Left ventricle myocardium inferior (tissue), 1 donor: ENCODE measurements at regions not wholly inside any gene's neighbourhood (a gene's known extent, or its start where the extent isn't known, plus 50 kb on each side); places are given as distances from the start of the nearest gene placed in this dataset.

Experiments
- DNase-seq: peaks from one replicate; pipeline ENCODE4 v3.0.0-alpha.2; 2020
- H3K27ac ChIP-seq: fragments of 200-600 bp; replicated peaks from 2 replicates; pipeline ENCODE4 v1.8.0; 2021
- H3K27me3 ChIP-seq: fragments of 200-600 bp; 2 replicates; pipeline ENCODE4 v1.8.0; 2021; ENCODE audit warnings: low read depth
- H3K36me3 ChIP-seq: fragments of 200-600 bp; 2 replicates; pipeline ENCODE4 v1.8.0; 2021
- H3K4me1 ChIP-seq: fragments of 200-600 bp; 2 replicates; pipeline ENCODE4 v1.8.0; 2021
- H3K4me3 ChIP-seq: fragments of 200-600 bp; 2 replicates; pipeline ENCODE4 v1.8.0; 2021; ENCODE audit warnings: mild to moderate bottlenecking, moderate library complexity
- H3K9me3 ChIP-seq: fragments of 200-600 bp; replicated peaks from 2 replicates; pipeline ENCODE4 v1.8.0; 2021
- intact Hi-C: fragments of 100-400 bp; cut with micrococcal nuclease; formaldehyde crosslinking; loops from one replicate; pipeline ENCODE4 v1.11.0; 2022
- TF ChIP-seq, protein P1 (sequence below): fragments of 200-600 bp; IDR thresholded peaks from 2 replicates; pipeline ENCODE4 v1.8.0; 2021; ENCODE audit warnings: antibody characterized with exemption, mild to moderate bottlenecking, borderline replicate concordance
- donor health status: DM: no; HTN: yes; CAD: no; lungs with severe emphysema.

- no peak overlapping the region for H3K27ac ChIP-seq
- H3K27me3 ChIP-seq = no peaks in the 10 kb centered on the region
- intact Hi-C loops = no loop called here
- no peak overlapping the region for H3K4me3 ChIP-seq
- H3K36me3 ChIP-seq = no peaks in the 10 kb centered on the region
- H3K9me3 ChIP-seq = no peaks in the 10 kb centered on the region
- TF ChIP-seq, protein P1, sequence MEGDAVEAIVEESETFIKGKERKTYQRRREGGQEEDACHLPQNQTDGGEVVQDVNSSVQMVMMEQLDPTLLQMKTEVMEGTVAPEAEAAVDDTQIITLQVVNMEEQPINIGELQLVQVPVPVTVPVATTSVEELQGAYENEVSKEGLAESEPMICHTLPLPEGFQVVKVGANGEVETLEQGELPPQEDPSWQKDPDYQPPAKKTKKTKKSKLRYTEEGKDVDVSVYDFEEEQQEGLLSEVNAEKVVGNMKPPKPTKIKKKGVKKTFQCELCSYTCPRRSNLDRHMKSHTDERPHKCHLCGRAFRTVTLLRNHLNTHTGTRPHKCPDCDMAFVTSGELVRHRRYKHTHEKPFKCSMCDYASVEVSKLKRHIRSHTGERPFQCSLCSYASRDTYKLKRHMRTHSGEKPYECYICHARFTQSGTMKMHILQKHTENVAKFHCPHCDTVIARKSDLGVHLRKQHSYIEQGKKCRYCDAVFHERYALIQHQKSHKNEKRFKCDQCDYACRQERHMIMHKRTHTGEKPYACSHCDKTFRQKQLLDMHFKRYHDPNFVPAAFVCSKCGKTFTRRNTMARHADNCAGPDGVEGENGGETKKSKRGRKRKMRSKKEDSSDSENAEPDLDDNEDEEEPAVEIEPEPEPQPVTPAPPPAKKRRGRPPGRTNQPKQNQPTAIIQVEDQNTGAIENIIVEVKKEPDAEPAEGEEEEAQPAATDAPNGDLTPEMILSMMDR = no peak
- DNase-seq = no peak
- H3K4me1 ChIP-seq = no peaks in the 10 kb centered on the region
Measured at GRCh38 chr1:58939666-58940370, 156.0 kb upstream of the JUN start.

GRCh38 chr1:58941471-58942289 lies 157.8 kb upstream of the JUN start:
- no peaks in the 10 kb centered on the region for H3K27me3 ChIP-seq
- H3K36me3 ChIP-seq = no peaks in the 10 kb centered on the region
- H3K4me1 ChIP-seq = no peaks in the 10 kb centered on the region
- H3K9me3 ChIP-seq = peaks cover 3% of the 10 kb centered on the region
- intact Hi-C loops = no loop called here
- H3K4me3 ChIP-seq = no peak overlapping the region
- DNase-seq = no peak
- TF ChIP-seq, protein P1 = no peak
- H3K27ac ChIP-seq = no peak overlapping the region

GRCh38 chr1:58942759-58943191 lies 158.9 kb upstream of the JUN start:
- TF ChIP-seq, protein P1 = no peak
- Histone ChIP-seq H3K36me3 (no peaks in the 10 kb centered on the region), H3K27me3 (no peaks in the 10 kb centered on the region), H3K4me3 (no peak overlapping the region), H3K9me3 (peaks cover 4% of the 10 kb centered on the region), H3K27ac (no peak overlapping the region), H3K4me1 (no peaks in the 10 kb centered on the region)
- intact Hi-C loops = no loop called here
- no peak for DNase-seq

DNA sequence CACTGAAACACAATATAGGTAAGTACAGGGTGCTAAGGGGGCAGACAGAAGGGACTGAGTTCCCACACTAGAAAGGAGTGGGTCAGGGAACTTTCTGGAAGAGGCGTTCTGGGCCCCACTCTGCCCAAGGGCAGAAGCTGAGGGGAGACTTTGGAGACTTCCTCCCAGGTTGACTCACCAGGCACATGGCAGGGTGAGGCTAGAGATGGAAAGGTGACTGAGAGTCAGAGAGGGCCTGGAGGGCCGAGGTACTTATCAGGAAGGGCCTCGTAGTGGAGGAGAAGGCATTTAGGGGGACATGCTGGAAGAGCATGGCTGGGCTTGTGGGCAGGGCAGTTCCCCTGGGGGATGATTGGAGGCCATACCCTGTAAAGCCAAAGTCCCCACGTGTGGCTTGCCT lies 159.9 kb upstream of the JUN start:
- peaks cover 4% of the 10 kb centered on the region for H3K9me3 ChIP-seq
- H3K27me3 ChIP-seq = no peaks in the 10 kb centered on the region
- no peak overlapping the region for H3K27ac ChIP-seq
- H3K4me3 ChIP-seq = no peak overlapping the region
- intact Hi-C loops = no loop called here
- H3K36me3 ChIP-seq = no peaks in the 10 kb centered on the region
- TF ChIP-seq, protein P1 = no peak
- no peaks in the 10 kb centered on the region for H3K4me1 ChIP-seq
- DNase-seq = no peak

- Histone ChIP-seq H3K9me3 (peaks cover 4% of the 10 kb centered on the region), H3K27ac (no peak overlapping the region), H3K4me1 (no peaks in the 10 kb centered on the region), H3K4me3 (no peak overlapping the region), H3K36me3 (no peaks in the 10 kb centered on the region), H3K27me3 (no peaks in the 10 kb centered on the region)
- TF ChIP-seq, protein P1 = no peak
- intact Hi-C loops = no loop called here
- DNase-seq = no peak
Measured at GRCh38 chr1:58944439-58944838, 160.6 kb upstream of the JUN start.
